GM12891 (cell line): ENCODE measurements at regions not wholly inside any gene's neighbourhood (a gene's known extent, or its start where the extent isn't known, plus 50 kb on each side); places are given as distances from the start of the nearest gene placed in this dataset.
"Not testable (repeated sequence)": the region's sequence is repeated elsewhere in the genome, so short reads cannot be mapped to it uniquely, and the experiment has no call there.

Source experiments
- DNase-seq: peaks from one replicate; pipeline ENCODE4 v3.0.0; 2011; ENCODE audit warnings: low spot score; ENCODE audit not compliant: insufficient read length
- FAIRE-seq: peaks from 2 replicates; lab custom pipeline; 2011; peaks lifted over from hg19 to GRCh38; lab: Jason Lieb, UNC
- PAX5 ChIP-seq: IDR thresholded peaks from 2 replicates; pipeline ENCODE4 v1.6.1; 2011; ENCODE audit warnings: low read length, moderate library complexity, mild to moderate bottlenecking; ENCODE audit not compliant: insufficient read depth, severe bottlenecking
- POLR2A ChIP-seq: IDR thresholded peaks from 2 replicates; pipeline ENCODE4 v1.6.1; 2011; ENCODE audit warnings: low read depth, low read length, control low read depth
- POLR2AphosphoS5 ChIP-seq: IDR thresholded peaks from 2 replicates; pipeline ENCODE4 v1.6.1; 2011; ENCODE audit warnings: low read depth, low read length, control low read depth
- POU2F2 ChIP-seq: IDR thresholded peaks from 2 replicates; pipeline ENCODE4 v1.6.1; 2011; ENCODE audit warnings: low read depth, mild to moderate bottlenecking, control low read depth, low read length, moderate library complexity
- SPI1 ChIP-seq: IDR thresholded peaks from 2 replicates; pipeline ENCODE4 v1.6.1; 2011; ENCODE audit warnings: low read depth, low read length, control low read depth
- TAF1 ChIP-seq: IDR thresholded peaks from 2 replicates; pipeline ENCODE4 v1.6.1; 2011; ENCODE audit warnings: low read depth, low read length, control low read depth

DNA sequence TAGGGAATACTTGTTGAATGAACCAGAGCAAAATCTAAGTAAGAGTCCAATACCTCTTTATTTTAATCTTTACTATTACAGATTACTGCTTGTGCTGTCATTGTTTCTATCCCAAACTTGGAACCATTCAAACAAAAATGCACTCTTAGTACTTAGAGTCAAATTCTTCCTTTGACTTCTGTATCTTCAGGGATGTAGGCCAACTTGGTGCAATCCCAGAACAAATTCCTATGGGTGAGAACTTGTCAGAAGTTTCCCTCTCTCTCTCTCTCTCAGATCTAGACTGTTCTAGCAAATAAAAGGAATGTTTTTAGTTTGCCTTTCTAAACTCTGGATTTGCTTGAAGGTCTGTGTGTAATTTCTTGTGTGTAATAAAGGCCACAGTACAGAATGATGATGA, 329.0 kb upstream of the TMTC4 start:
- FAIRE-seq = no peak
- no peak for TF ChIP-seq POLR2A
- DNase-seq = no peak

GRCh38 chr13:100989392-100989791, 314.8 kb upstream of the TMTC4 start:
- FAIRE-seq = no peak
- no peak for TF ChIP-seq SPI1
- no peak for TF ChIP-seq PAX5
- no peak for TF ChIP-seq POU2F2
- no peak for DNase-seq

GRCh38 chr13:100988921-100989320, 314.3 kb upstream of the TMTC4 start:
- DNase-seq (no peak), FAIRE-seq (no peak)
- no peak for TF ChIP-seq PAX5
- no peak for TF ChIP-seq POU2F2
- TF ChIP-seq SPI1 = no peak
- TF ChIP-seq POLR2AphosphoS5 = no peak
- TF ChIP-seq POLR2A = no peak
- TF ChIP-seq TAF1 = no peak

DNA sequence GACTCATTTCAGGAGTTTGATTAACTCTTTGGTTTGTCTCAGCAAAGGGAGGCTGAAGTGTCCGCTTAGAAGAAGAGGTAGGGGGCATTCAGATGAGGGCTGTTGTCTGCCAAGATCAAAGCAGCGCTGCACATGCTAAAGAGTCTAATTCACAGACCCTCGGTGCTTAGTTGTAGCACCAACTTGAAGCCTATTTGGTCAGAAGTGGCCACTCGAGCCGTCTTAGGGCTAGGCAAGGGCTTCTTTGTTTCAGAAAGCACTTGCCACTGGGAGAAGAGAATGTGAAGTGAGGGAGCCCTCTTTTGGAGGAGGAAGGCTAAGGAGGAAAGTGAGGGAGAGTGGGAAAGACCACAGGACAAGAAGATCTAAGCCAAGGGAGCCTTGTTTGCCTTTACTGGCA, 313.4 kb upstream of the TMTC4 start:
- no peak for DNase-seq
- FAIRE-seq = no peak
- TF ChIP-seq POU2F2 = no peak
- no peak for TF ChIP-seq POLR2A
- TF ChIP-seq SPI1 = no peak
- no peak for TF ChIP-seq PAX5
- no peak for TF ChIP-seq POLR2AphosphoS5
- no peak for TF ChIP-seq TAF1

DNA sequence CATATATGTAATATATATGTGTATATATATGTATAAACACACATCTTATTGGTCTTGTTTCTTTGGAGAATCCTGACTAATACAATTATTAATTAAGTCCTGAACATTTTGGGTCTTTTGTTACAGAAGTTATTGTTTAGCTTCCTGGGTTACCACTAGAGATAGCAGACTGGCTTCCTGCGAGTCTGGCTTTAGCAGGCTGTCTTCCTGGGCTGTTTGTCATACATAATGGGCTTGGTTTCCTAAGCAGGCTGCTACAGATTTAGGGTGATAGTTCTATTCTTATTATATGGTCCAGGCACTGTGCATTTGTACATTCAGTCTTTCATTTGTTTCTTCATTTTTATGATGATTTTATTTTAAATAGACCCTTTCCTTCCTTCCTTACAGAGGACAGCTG, 312.0 kb upstream of the TMTC4 start:
- DNase-seq (no peak), FAIRE-seq (no peak)
- no peak for TF ChIP-seq POLR2AphosphoS5
- TF ChIP-seq POU2F2 = no peak
- TF ChIP-seq POLR2A = no peak
- no peak for TF ChIP-seq PAX5
- no peak for TF ChIP-seq TAF1
- no peak for TF ChIP-seq SPI1

GRCh38 chr13:100984085-100984705, 309.6 kb upstream of the TMTC4 start:
- no peak for FAIRE-seq
- DNase-seq = no peak
- TF ChIP-seq TAF1 (no peak), POLR2AphosphoS5 (no peak), POLR2A (no peak), SPI1 (no peak), POU2F2 (no peak), PAX5 (no peak)

DNA sequence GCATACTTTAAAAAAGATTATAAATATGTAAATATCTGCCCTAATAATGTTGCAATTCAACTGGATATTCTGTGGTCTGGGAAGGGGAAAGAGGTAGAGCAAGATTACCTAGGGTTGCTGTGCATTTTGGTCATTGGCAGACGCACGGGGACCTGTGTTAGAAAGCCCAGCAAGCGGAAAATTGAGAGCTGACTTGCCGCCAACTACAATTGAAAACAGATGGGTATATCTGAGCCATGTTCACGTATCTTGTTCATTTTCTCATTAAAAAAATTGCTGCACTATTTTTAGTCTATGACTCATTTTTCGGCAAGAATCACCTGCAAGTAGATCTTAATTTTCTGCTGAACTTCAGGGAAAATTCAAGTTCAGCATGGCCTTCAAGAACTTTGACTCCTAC, 308.5 kb upstream of the TMTC4 start:
- TF ChIP-seq POU2F2 (no peak), TAF1 (no peak), POLR2AphosphoS5 (no peak), PAX5 (no peak), POLR2A (no peak), SPI1 (no peak)
- DNase-seq = no peak
- FAIRE-seq = no peak

DNA sequence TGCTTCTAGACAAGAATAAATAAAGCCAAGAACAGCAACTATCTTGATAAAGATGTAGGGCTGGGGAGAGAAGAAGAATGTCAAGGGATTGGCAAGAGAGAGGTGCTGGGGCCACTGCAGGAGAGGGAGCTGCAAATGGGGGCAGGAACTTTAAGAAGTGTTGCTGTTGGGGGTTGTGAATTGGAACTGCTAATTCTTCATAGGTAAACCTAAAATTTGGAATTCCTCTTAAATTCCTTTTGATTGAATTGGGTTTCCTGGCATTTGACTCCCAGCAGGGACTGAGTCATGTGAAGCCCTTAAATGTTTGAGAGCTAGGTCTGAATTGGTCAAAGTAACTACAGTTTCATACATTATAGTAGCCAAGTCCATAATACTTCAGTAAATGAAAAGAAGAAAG, 305.6 kb upstream of the TMTC4 start:
- TF ChIP-seq SPI1 (no peak), POLR2A (no peak), TAF1 (no peak), POLR2AphosphoS5 (no peak), PAX5 (no peak), POU2F2 (no peak)
- DNase-seq = no peak
- FAIRE-seq = no peak

DNA sequence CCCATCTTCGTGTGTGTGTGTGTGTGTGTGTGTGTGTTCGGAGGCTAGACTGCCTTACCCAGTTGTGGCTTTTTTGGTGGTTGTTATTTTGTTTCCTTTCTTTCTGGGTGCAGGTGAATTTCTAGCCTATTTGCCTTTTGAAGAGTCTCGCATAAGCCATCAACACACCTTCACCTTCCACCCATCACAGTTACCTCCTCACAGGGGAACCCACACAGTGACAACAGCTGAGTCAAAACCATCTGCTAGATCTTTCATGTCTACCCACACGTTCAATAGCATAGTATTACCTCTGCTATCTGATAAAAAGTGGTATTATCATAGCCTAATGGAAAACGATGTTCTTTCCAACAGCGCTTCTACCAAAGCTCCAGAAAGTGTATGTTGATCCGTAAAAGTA, 303.2 kb upstream of the TMTC4 start:
- FAIRE-seq = no peak
- TF ChIP-seq POLR2AphosphoS5 = no peak
- no peak for TF ChIP-seq SPI1
- no peak for TF ChIP-seq PAX5
- no peak for TF ChIP-seq POLR2A
- no peak for TF ChIP-seq POU2F2
- no peak for TF ChIP-seq TAF1
- DNase-seq = no peak

DNA sequence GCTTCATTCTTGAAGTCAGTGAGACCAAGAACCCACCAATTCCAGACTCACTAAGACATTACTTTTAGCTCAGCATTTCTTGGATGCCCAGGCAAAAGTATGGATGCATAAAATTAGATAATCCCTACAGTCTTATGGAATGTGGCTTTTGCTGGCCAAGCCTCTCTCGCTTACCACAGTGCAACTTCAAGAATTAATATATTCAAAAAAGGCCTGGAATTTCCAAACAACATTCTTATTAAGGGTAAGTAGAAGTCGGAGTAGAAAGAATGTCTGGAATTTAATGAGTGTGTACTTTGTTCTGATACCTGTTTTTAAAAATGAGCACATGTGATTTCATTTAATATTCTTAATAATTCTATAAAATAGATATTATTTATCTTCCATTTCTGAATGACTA, 302.4 kb upstream of the TMTC4 start:
- no peak for TF ChIP-seq TAF1
- no peak for DNase-seq
- FAIRE-seq = no peak

- not testable (repeated sequence) for FAIRE-seq, DNase-seq
These were observed 301.1 kb upstream of the TMTC4 start for GRCh38 chr13:100975666-100976065.
